ELF-1 (cell line): ENCODE measurements at regions not wholly inside any gene's neighbourhood (a gene's known extent, or its start where the extent isn't known, plus 50 kb on each side); places are given as distances from the start of the nearest gene placed in this dataset.
"Not testable (repeated sequence)": the region's sequence is repeated elsewhere in the genome, so short reads cannot be mapped to it uniquely, and the experiment has no call there.

Source experiments
- DNase-seq: peaks from one replicate; pipeline ENCODE4 v3.0.0-alpha.2; 2016; ENCODE audit warnings: low read depth, low spot score

GRCh38 chr6:112576423-112576822, 229.3 kb downstream of the RFPL4B start:
- no peak for DNase-seq

GRCh38 chr6:112579601-112580000, 232.5 kb downstream of the RFPL4B start:
- DNase-seq = no peak

- no peak for DNase-seq
These were observed 233.9 kb downstream of the RFPL4B start for GRCh38 chr6:112581015-112581414.

GRCh38 chr6:112590326-112590725, 243.2 kb downstream of the RFPL4B start:
- DNase-seq = no peak

GRCh38 chr6:112591329-112591728, 244.2 kb downstream of the RFPL4B start:
- DNase-seq = no peak

- no peak for DNase-seq
These were observed 245.0 kb downstream of the RFPL4B start for GRCh38 chr6:112592159-112592558.

- no peak for DNase-seq
These were observed 247.9 kb downstream of the RFPL4B start for GRCh38 chr6:112594886-112595594.

- no peak for DNase-seq
These were observed 248.7 kb downstream of the RFPL4B start for GRCh38 chr6:112595841-112596240.

GRCh38 chr6:112597176-112597575, 250.0 kb downstream of the RFPL4B start:
- DNase-seq = no peak

GRCh38 chr6:112600168-112600567, 253.0 kb downstream of the RFPL4B start:
- no peak for DNase-seq

- no peak for DNase-seq
These were observed 256.6 kb downstream of the RFPL4B start for GRCh38 chr6:112603726-112604125.

- no peak for DNase-seq
These were observed 259.7 kb downstream of the RFPL4B start for GRCh38 chr6:112606656-112607435.

GRCh38 chr6:112608925-112609324, 261.8 kb downstream of the RFPL4B start:
- DNase-seq = not testable (repeated sequence)

GRCh38 chr6:112613410-112613809, 266.3 kb downstream of the RFPL4B start:
- no peak for DNase-seq

- DNase-seq = no peak
These were observed 271.7 kb downstream of the RFPL4B start for GRCh38 chr6:112618849-112619248.

GRCh38 chr6:112620812-112621569, 273.9 kb downstream of the RFPL4B start:
- DNase-seq = no peak

- DNase-seq = no peak
These were observed 274.9 kb downstream of the RFPL4B start for GRCh38 chr6:112622036-112622435.

GRCh38 chr6:112626468-112627082, 279.4 kb downstream of the RFPL4B start:
- no peak for DNase-seq

GRCh38 chr6:112634376-112634775, 287.2 kb downstream of the RFPL4B start:
- no peak for DNase-seq

GRCh38 chr6:112636650-112637262, 289.6 kb downstream of the RFPL4B start:
- no peak for DNase-seq

- no peak for DNase-seq
These were observed 292.3 kb downstream of the RFPL4B start for GRCh38 chr6:112639391-112639831.
